ENCODE measurements at regions not wholly inside any gene's neighbourhood (a gene's known extent, or its start where the extent isn't known, plus 50 kb on each side); places are given as distances from the start of the nearest gene placed in this dataset.
"Not testable (repeated sequence)": the region's sequence is repeated elsewhere in the genome, so short reads cannot be mapped to it uniquely, and the experiment has no call there.

DNA sequence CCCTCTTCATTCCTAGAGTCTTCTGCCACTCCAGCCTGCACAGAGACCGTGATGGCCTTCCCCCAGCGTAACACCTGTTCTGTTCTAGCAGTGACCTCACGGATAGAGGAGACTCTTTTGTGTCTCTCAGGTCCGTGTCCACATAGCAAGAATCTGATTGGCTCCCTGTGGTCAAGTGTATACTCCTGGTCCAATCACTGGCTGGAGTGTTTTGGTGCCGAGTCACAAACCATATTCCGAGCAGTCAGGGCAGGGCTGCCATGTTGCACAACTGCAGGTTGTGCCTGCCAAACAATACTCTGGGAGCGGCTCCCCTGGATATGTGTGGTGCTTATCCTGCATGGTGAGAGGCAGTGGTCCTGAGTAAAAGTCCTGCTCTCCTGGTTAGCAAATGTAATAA is 402.4 kb downstream of the KCNRG start:
- DNase-seq (ENCODE audit: low spot score): no peak

DNA sequence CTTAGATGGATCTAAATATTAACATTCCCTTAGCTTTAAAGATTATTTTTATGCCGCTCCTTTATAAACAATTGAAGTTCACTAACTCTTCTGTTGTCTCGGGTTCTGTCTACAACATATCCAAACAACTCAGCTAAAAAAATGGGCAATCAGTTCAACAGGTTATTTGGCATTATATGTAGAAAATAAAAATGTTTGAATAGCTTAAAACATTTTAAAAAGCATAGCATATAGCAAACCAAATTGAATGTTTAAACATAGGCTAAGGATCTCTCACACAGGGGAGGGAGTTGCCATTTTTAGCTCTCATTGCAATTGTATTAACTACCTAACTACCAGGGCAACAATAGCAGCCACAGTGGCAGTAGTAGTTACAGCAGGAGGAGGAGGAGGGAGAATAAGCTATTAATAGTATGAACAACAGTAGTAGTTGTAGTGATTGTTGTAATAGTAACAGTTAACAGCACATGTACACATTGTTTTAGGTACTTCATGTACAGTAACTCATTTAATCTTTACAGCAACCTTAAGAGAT is 404.2 kb downstream of the KCNRG start:
- no peak for DNase-seq (ENCODE audit: low spot score)

GRCh38 chr13:50419896-50420295 is 404.7 kb downstream of the KCNRG start:
- DNase-seq (ENCODE audit: low spot score): no peak

GRCh38 chr13:50420718-50421472 is 405.7 kb downstream of the KCNRG start:
- no peak for DNase-seq (ENCODE audit: low spot score)

DNA sequence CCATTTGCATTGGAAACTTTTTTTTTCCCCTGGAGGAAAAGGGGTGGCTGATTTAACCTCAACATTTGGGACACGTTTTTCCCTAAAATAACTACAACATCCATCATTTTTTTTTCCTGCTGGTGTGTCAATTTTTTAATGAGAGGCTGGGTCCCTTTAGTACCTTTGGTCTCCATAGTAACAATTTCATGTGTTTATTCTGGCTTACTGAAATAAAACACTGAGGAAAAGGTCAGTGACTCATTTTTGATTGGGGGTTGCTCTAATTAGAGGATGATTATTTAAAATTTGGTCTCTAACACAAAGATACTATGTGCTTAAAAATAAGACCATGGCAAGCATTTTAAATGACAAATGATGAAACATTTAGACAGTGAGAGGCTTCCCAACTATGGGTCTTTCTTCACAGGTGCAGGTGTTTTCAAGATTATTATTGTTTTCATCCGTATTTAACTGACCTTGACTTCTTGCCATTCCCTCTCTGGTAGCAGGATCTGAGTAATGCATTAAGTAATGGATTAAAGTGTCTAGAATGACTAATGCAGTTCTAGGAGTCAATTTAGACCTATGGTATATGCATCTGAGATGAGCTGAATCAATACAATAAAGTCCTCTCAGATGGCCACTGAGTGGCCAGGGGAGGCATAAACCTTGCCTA is 406.4 kb downstream of the KCNRG start:
- DNase-seq (ENCODE audit: low spot score): no peak

- no peak for DNase-seq (ENCODE audit: low spot score)
Measured at GRCh38 chr13:50422181-50423148, 407.2 kb downstream of the KCNRG start.

- no peak for DNase-seq (ENCODE audit: low spot score)
Measured at GRCh38 chr13:50424993-50425392, 409.7 kb downstream of the KCNRG start.

DNA sequence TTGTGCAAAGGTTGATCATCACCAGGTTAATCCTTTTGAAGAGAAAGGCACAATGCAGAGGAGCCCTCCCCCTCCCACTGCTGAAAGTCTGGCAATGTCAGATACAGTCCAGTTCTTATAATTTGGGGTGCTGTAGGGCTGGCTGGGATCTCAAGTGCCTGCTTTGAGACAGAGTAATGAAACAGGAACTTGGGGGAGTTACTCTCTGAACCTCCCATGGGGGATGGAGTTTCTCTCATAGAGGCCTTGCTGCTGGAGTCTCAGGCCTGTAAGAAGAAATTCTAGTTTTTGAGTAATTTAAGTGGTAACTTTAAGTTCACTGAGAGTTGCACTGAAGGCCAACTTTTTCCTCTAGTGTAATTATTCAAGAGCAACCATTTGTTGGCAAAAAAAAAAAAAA is 410.5 kb downstream of the KCNRG start:
- no peak for DNase-seq (ENCODE audit: low spot score)

GRCh38 chr13:50426927-50427326 is 411.7 kb downstream of the KCNRG start:
- no peak for DNase-seq (ENCODE audit: low spot score)

DNA sequence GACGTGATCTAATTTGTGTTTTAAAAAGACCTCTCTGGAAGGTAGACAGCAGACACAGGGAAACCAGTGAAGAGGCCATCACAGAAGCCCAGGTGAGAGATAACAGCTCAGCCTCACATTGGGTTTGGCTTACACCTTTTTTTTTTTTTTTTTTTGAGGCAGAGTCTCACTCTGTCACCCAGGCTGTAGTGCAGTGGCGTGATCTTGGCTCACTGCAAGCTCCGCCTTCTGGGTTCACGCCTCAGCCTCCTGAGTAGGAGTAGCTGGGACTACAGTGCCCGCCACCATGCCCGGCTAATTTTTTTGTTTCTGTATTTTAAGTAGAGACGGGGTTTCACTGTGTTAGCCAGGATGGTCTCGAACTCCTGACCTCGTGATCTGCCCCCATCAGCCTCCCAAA is 412.3 kb downstream of the KCNRG start:
- DNase-seq (ENCODE audit: low spot score): not testable (repeated sequence)

- DNase-seq (ENCODE audit: low spot score): no peak
Measured at GRCh38 chr13:50428183-50428877, 413.1 kb downstream of the KCNRG start.

DNA sequence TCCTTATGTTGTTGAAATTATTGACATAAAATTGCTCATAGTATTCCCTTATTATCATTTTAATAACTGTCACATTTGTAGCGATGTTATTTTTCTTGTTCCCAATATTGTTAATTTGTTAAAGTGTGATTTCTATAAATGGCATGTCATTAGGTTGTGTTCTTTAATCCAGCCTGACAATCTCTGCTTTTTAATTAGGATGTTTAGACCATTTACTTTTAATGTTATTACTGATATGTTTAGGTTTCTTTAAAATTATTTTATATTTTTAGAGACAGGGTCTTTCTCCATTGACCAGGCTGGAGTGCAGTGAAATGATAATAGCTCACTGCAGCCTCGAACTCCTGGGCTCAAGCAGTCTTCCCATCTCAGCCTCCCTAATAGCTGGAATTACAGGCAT is 408.5 kb downstream of the DLEU7 start:
- DNase-seq (ENCODE audit: low spot score): no peak

- no peak for DNase-seq (ENCODE audit: low spot score)
Measured at GRCh38 chr13:50437252-50437651, 406.2 kb downstream of the DLEU7 start.

DNA sequence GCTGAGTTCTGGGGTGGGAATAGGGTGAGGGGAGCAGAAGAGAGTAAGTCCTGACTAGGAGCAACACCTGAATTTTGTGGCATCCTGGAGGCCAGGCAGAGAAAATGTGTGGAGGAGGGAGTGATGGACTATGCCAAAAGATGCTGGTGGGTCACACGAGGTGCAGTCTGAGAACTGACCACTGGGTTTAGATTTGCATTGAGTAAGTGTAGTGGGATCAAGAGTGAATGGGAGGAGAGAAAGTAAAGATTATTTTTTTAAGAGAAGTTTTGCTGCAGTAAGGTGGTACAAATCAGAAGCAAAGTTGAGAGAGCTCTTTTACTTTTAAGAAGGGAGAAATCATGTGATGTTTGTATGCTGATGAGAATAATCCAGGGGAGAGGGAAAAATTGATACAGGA is 405.1 kb downstream of the DLEU7 start:
- no peak for DNase-seq (ENCODE audit: low spot score)

DNA sequence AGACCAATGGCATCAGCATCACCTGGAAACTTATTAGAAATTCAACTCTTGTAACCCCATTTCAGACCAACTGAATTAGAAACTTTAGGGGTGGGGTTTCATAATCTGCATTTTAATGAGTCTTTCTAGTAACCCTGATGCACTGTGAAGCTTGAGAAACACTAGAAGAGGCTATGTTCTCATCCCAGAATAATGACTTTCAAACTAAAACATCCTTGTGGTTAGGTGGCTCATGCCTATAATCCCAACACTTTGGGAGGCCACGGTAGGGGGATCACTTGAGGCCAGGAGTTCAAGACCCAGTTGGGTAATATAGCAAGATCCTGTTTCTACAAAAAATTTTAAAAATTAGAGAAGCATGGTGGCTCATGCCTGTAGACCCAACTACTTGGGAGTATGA is 402.4 kb downstream of the DLEU7 start:
- DNase-seq (ENCODE audit: low spot score): no peak

GRCh38 chr13:50444726-50445125 is 398.8 kb downstream of the DLEU7 start:
- DNase-seq (ENCODE audit: low spot score): no peak

GRCh38 chr13:50446611-50447010 is 396.9 kb downstream of the DLEU7 start:
- DNase-seq (ENCODE audit: low spot score): no peak

- no peak for DNase-seq (ENCODE audit: low spot score)
Measured at GRCh38 chr13:50448535-50448998, 394.9 kb downstream of the DLEU7 start.

GRCh38 chr13:50449465-50449864 is 394.0 kb downstream of the DLEU7 start:
- DNase-seq (ENCODE audit: low spot score): no peak

DNA sequence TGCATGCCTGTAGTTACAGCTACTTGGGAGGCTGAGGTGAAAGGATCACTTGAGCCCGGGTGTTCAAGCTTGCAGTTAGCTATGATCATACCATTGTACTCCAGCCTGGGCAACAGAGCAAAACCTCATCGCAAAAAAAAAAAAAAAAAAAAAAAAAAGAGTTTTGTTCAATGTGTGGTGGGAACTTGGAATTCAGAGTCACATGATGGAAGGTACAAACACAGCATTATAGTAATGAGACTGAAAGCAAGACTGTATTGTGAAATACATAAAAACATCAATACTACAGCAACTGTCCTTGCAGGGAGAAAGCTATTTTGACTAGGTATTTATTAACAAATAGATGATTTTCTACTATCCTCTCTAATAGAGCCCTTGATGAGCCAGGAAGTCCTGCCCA is 393.2 kb downstream of the DLEU7 start:
- DNase-seq (ENCODE audit: low spot score): no peak

GRCh38 chr13:50451609-50452008 is 391.9 kb downstream of the DLEU7 start:
- no peak for DNase-seq (ENCODE audit: low spot score)

- no peak for DNase-seq (ENCODE audit: low spot score)
Measured at GRCh38 chr13:50452028-50452427, 391.5 kb downstream of the DLEU7 start.
